ENCODE measurements at regions not wholly inside any gene's neighbourhood (a gene's known extent, or its start where the extent isn't known, plus 50 kb on each side); places are given as distances from the start of the nearest gene placed in this dataset.

GRCh38 chr16:73813527-73813926 lies 483.1 kb upstream of the PSMD7 start (continued):
- TF ChIP-seq, protein P1, sequence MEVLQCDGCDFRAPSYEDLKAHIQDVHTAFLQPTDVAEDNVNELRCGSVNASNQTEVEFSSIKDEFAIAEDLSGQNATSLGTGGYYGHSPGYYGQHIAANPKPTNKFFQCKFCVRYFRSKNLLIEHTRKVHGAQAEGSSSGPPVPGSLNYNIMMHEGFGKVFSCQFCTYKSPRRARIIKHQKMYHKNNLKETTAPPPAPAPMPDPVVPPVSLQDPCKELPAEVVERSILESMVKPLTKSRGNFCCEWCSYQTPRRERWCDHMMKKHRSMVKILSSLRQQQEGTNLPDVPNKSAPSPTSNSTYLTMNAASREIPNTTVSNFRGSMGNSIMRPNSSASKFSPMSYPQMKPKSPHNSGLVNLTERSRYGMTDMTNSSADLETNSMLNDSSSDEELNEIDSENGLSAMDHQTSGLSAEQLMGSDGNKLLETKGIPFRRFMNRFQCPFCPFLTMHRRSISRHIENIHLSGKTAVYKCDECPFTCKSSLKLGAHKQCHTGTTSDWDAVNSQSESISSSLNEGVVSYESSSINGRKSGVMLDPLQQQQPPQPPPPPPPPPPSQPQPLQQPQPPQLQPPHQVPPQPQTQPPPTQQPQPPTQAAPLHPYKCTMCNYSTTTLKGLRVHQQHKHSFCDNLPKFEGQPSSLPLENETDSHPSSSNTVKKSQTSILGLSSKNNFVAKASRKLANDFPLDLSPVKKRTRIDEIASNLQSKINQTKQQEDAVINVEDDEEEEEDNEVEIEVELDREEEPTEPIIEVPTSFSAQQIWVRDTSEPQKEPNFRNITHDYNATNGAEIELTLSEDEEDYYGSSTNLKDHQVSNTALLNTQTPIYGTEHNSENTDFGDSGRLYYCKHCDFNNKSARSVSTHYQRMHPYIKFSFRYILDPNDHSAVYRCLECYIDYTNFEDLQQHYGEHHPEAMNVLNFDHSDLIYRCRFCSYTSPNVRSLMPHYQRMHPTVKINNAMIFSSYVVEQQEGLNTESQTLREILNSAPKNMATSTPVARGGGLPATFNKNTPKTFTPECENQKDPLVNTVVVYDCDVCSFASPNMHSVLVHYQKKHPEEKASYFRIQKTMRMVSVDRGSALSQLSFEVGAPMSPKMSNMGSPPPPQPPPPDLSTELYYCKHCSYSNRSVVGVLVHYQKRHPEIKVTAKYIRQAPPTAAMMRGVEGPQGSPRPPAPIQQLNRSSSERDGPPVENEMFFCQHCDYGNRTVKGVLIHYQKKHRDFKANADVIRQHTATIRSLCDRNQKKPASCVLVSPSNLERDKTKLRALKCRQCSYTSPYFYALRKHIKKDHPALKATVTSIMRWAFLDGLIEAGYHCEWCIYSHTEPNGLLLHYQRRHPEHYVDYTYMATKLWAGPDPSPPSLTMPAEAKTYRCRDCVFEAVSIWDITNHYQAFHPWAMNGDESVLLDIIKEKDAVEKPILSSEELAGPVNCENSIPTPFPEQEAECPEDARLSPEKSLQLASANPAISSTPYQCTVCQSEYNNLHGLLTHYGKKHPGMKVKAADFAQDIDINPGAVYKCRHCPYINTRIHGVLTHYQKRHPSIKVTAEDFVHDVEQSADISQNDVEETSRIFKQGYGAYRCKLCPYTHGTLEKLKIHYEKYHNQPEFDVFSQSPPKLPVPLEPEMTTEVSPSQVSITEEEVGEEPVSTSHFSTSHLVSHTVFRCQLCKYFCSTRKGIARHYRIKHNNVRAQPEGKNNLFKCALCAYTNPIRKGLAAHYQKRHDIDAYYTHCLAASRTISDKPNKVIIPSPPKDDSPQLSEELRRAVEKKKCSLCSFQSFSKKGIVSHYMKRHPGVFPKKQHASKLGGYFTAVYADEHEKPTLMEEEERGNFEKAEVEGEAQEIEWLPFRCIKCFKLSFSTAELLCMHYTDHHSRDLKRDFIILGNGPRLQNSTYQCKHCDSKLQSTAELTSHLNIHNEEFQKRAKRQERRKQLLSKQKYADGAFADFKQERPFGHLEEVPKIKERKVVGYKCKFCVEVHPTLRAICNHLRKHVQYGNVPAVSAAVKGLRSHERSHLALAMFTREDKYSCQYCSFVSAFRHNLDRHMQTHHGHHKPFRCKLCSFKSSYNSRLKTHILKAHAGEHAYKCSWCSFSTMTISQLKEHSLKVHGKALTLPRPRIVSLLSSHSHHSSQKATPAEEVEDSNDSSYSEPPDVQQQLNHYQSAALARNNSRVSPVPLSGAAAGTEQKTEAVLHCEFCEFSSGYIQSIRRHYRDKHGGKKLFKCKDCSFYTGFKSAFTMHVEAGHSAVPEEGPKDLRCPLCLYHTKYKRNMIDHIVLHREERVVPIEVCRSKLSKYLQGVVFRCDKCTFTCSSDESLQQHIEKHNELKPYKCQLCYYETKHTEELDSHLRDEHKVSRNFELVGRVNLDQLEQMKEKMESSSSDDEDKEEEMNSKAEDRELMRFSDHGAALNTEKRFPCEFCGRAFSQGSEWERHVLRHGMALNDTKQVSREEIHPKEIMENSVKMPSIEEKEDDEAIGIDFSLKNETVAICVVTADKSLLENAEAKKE (CRISPR knock-in tag; IDR thresholded peaks at IDR 0.05) = no peak
- TF ChIP-seq CREB1 (CRISPR knock-in tag; IDR thresholded peaks at IDR 0.05; ENCODE audit: low read depth) = no peak
- no peak for TF ChIP-seq EZH2 (IDR thresholded peaks at IDR 0.05; ENCODE audit: low read depth, unreplicated experiment)
- TF ChIP-seq, protein P2, sequence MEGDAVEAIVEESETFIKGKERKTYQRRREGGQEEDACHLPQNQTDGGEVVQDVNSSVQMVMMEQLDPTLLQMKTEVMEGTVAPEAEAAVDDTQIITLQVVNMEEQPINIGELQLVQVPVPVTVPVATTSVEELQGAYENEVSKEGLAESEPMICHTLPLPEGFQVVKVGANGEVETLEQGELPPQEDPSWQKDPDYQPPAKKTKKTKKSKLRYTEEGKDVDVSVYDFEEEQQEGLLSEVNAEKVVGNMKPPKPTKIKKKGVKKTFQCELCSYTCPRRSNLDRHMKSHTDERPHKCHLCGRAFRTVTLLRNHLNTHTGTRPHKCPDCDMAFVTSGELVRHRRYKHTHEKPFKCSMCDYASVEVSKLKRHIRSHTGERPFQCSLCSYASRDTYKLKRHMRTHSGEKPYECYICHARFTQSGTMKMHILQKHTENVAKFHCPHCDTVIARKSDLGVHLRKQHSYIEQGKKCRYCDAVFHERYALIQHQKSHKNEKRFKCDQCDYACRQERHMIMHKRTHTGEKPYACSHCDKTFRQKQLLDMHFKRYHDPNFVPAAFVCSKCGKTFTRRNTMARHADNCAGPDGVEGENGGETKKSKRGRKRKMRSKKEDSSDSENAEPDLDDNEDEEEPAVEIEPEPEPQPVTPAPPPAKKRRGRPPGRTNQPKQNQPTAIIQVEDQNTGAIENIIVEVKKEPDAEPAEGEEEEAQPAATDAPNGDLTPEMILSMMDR (conservative IDR thresholded peaks at IDR 0.05; ENCODE audit: low read depth in 2 of 2) = no peak
- no peak for TF ChIP-seq ZNF114 (CRISPR knock-in tag; IDR thresholded peaks at IDR 0.05)
- no peak for TF ChIP-seq REST (IDR thresholded peaks at IDR 0.05; ENCODE audit: unreplicated experiment)
- TF ChIP-seq NANOG (IDR thresholded peaks at IDR 0.05; ENCODE audit: borderline replicate concordance) = no peak
